ENCODE measurements at regions not wholly inside any gene's neighbourhood (a gene's known extent, or its start where the extent isn't known, plus 50 kb on each side); places are given as distances from the start of the nearest gene placed in this dataset.
"Not testable (repeated sequence)": the region's sequence is repeated elsewhere in the genome, so short reads cannot be mapped to it uniquely, and the experiment has no call there.

- no peak for DNase-seq
Measured at GRCh38 chr10:65040796-65041195, 1519.6 kb downstream of the REEP3 start.

DNA sequence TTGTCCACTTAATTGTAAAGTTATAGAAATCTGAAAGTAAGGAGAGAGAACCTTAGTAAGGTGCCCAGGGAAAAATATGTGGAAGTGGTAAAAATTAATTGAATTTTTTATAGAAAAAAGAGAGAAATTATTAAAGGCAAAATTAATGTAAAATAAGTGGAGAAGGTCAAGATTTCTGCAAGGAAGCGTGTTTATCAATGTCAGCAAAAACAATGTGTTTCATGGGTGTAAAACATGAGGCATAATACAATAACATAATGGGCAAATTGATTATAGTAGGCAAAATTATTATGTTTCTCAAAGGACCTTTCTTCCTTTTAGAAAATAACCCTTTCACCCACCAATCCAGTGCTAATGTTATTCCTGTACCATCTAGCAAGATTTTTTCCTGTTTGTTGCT lies 1520.1 kb downstream of the REEP3 start:
- DNase-seq: no peak

GRCh38 chr10:65042496-65042895 lies 1521.3 kb downstream of the REEP3 start:
- no peak for DNase-seq

DNA sequence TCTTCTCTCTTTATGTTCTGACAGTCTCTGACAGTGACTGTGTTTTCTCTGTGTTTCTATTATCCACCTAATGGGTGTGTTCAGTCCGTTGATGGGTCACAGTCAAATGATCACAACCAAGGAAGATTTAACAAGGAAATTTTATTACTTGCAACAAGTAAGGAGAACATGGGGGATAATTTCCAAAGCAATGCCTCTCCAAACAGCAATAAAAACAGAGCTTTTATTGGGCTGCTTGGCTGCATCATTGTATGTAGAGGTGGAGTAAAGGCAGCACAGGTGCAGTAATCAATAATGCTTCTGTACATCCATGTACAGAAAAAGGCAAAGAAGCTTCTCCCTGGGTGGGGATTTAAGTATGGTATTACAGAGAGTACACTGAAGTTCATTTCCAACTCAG lies 1525.6 kb downstream of the REEP3 start:
- no peak for DNase-seq

- not testable (repeated sequence) for DNase-seq
Measured at GRCh38 chr10:65052111-65052510, 1530.9 kb downstream of the REEP3 start.

DNA sequence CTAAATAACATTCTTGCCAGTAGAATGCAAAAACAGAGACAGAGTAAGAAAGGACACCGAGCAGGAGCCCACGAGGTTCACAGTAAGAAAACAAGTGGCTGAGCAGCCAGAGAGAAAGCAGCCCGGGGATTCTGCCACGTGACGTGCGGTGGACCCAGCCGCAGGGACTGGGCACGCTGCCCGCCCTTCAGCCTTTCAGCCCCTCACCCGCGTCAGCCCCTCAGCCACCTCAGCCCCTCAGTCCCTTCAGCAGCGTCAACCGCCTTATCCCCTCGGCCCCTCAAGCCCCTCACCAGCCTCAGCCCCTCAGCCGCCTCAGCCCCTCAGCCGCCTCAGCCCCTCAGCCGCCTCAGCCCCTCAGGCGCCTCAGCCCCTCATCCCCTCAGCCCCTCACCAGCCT lies 1532.2 kb downstream of the REEP3 start:
- not testable (repeated sequence) for DNase-seq

DNA sequence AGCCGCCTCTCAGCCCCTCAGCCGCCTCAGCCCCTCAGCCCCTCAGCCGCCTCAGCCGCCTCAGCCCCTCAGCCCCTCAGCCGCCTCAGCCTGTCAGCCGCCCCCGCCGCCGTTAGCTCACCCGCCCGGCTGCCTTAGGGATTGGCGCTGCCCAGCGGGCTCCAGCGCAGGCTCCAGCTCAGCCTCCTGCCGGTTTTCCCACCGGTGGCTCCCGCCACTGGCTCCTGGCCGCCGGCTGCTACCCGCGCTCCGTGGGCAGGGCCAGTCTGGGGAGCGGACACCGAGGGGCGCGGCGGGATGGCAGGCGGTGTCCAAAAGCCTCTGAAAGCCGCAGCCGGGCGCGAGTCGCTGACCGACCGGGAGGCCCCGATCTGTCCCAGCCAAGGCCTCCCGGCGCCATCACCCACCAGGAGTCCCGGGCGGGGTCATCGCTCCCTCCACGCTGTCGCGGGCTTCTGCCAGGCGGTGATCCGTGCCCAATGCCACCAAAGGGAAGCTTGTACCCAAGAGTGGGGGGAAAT lies 1532.7 kb downstream of the REEP3 start:
- not testable (repeated sequence) for DNase-seq

DNA sequence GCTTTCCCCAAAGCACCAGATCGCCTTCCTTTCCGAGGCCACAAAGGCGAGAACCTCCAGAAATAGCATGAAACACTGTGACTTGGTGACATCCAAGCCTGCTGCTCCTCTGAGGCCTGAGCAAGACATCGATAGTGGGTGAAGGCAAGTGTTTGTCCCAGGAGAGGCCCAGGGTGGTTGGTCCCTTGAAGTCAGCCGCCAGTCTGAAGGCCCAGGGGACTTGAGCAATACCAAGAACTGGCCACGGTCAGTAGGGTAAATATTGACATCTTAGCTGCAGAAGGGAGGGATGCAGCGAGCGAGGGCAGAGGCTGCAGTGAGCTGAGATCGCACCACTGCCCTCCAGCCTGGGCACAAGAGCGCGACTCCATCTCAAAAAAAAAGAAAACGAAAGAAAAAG lies 1533.5 kb downstream of the REEP3 start:
- DNase-seq: not testable (repeated sequence)

GRCh38 chr10:65065278-65065677 lies 1544.1 kb downstream of the REEP3 start:
- DNase-seq: no peak

DNA sequence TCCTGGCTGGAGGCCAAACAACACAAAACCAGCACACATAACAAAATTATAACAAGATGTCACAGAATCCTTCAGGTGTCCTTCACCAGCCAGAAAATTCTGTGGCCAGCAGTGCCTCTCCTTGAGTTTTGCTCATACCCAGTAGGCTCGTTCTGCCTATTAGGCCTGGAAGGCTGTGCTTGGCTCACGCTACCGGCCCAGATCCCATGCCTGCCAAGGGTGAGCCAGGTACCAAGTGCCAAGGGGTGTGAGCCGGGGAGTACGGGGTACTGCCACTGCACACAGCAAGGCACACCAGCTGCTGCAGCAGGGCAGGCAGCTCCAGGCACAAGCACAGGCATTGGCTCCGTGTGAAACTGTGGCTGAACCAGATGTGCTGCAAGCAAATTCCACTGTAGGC lies 1562.0 kb downstream of the REEP3 start:
- no peak for DNase-seq

DNA sequence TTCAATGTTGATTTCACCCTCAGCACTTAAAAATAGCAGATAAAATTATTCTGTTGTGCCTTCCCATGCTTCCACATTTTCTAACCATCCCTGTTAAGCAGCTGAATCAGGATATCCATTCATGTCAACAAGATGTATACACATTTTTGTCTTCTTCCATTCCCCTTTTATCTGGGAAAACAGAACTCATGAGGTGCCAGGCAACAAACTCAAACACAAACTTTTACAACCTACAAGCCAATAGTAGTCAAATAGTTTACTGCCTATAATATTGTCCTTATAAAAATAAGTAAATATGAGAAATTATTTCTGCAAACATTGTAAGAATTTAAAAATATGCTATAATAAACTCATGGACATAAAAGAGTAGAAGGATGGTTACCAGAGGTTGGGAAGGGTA lies 1569.8 kb downstream of the REEP3 start:
- DNase-seq: no peak

DNA sequence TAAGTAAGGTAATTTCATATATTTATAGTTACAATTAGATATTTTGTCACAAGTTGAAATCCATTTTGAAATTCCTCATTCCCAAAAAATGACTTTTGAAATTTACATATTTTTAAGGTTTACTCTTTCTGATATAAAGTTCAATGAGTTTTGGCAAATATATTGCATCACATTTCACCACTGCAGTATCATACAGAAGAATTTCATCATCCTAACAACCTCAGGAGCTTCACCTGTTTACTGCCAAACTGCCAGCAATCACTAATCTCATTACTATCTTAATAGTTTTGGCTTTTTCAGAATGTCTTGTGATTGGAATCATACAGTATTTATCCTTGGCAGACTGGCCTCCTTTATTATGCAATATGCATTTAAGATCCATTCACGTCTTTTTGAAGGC lies 1578.9 kb downstream of the REEP3 start:
- no peak for DNase-seq

GRCh38 chr10:65100881-65101280 lies 1579.7 kb downstream of the REEP3 start:
- DNase-seq: not testable (repeated sequence)

DNA sequence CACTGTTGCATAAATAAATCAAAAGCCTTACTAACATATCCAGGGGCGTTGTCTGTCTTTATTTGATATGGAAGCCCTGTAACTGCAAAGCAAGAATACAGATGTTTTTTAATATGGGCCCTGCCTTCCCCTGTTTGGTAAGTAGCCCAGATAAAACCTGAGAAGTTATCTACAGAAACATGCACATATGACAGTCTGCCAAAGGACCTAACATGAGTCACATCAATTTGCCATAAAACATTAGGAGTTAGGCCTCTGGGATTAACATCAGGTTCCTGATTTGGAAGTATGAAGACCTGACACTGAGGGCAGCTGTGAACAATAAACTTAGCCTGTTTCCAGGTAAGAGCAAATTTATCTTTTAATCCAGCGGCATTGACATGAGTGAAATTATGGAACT lies 1588.8 kb downstream of the REEP3 start:
- no peak for DNase-seq

DNA sequence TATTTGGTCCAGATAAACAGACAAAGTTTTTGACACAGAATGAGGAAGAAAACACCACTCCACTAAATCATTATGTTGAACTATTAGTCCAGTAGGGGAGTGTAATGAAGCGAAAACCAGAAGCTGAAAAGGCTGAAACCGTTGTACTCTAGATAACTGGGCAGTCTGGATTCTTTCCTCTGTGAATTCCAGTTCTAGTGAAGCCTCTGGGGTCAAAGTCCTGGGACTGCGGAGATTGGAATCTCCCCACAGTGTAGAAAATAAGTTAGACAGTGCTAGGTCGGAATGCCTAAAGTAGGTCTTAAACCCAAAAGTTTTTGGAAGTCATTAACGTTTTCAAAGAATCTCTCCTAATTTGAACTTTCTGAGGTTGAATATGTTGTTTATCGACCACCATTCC lies 1589.9 kb downstream of the REEP3 start:
- not testable (repeated sequence) for DNase-seq

- no peak for DNase-seq
Measured at GRCh38 chr10:65112573-65112972, 1591.4 kb downstream of the REEP3 start.

GRCh38 chr10:65123120-65123519 lies 1601.9 kb downstream of the REEP3 start:
- DNase-seq: no peak

DNA sequence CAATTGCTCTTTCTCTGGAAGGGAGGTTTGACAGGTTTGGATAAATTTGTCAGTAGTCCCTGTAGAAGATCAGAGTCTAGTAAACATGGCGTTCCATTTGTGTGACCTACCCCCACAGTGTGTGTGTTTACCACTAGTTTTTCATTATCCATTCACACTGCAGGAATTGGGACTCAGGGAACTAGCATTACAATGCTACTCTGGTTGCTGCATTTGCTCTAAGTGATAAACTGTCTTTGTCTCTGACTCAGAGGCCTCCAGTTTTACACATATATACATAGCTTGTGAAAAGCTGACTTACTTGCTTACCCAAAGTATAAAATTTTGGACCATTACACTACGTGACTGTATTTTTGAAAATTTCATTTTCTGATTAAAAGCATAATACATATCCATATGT lies 1604.0 kb downstream of the REEP3 start:
- DNase-seq: no peak

DNA sequence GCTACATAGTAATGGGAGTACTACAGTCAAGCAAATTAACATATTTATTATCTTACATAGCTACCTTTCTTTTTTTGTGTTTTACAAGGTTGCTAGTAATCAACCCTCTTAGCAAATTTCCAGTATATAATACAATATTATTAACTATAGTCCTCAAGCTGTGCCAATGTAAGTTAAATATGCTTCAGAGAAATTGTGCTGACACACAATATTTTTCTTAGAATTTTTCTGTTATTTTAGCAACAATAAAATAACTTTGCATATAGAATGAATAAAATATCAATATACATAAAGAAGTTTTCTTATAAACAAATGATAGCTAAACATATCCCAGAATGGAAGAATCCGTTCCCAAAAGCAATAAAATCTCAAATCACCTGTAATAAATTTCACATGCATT lies 1605.1 kb downstream of the REEP3 start:
- no peak for DNase-seq

GRCh38 chr10:65128277-65128676 lies 1607.1 kb downstream of the REEP3 start:
- no peak for DNase-seq

- no peak for DNase-seq
Measured at GRCh38 chr10:65130162-65130758, 1609.1 kb downstream of the REEP3 start.

- no peak for DNase-seq
Measured at GRCh38 chr10:65133652-65134051, 1612.5 kb downstream of the REEP3 start.

DNA sequence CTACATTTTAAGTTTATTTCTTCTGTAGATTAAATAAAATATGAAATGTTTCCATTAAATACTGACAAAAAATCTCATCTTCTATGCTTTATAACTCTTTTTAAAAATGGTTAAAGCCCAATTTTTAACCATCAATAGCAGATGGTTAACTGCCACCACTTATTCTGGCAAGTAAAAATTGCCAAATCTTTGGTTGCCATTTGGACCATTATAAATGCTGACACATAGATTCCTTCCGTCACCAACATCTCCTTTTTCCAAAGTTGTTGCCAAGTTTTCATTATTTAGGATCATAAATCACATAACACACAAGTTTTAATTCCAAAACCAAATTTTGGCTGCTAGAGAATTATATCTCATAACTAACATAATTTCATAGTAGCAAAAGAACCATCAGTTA lies 1614.3 kb downstream of the REEP3 start:
- DNase-seq: no peak

Measured in right lung (tissue), 2 donors.